GM12892 (cell line): ENCODE measurements at regions not wholly inside any gene's neighbourhood (a gene's known extent, or its start where the extent isn't known, plus 50 kb on each side); places are given as distances from the start of the nearest gene placed in this dataset.

Source experiments
- POLR2A ChIP-seq: IDR thresholded peaks from 2 replicates; pipeline ENCODE4 v1.6.1; 2011; ENCODE audit warnings: low read depth, low read length, control low read depth
- POLR2AphosphoS5 ChIP-seq: IDR thresholded peaks from 2 replicates; pipeline ENCODE4 v1.6.1; 2011; ENCODE audit warnings: low read depth, low read length, control low read depth

- TF ChIP-seq POLR2A = no peak
- TF ChIP-seq POLR2AphosphoS5 = no peak
Measured at GRCh38 chr14:49505041-49505766, 81.0 kb downstream of the RPS29 start.
